ENCODE measurements at regions not wholly inside any gene's neighbourhood (a gene's known extent, or its start where the extent isn't known, plus 50 kb on each side); places are given as distances from the start of the nearest gene placed in this dataset.

DNA sequence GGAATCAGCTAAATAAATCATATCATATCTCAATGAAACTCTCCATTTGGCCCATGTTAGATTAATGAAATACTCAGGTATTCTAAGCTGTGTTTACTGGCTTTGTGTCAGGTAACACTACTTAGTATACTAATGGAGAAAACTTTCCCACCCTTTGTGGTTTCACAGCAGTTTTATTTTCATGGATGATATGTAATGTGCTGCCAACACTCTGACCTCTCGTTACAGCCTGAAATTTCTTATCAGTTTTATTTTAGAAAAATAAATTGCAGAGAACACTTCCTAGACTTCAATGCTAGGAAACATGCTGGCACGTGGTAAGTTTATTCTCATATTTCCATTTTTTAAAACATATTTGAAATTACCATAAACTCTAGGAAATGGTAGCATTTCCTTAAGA is 758.9 kb downstream of the LIG4 start:
- Histone ChIP-seq H3K9ac (ENCODE audit: low read length) (no peak overlapping the region), H3K27ac (ENCODE audit: low read length) (no peak overlapping the region)
- TF ChIP-seq MXI1 (conservative IDR thresholded peaks at IDR 0.05; ENCODE audit: poor library complexity, severe bottlenecking) (no peak), SMC3 (conservative IDR thresholded peaks at IDR 0.05; ENCODE audit: poor library complexity) (no peak), POLR2AphosphoS5 (IDR thresholded peaks at IDR 0.05) (no peak), RAD21 (conservative IDR thresholded peaks at IDR 0.05) (no peak), EP300 (conservative IDR thresholded peaks at IDR 0.05; ENCODE audit: poor library complexity, severe bottlenecking) (no peak), EZH2 (IDR thresholded peaks at IDR 0.05; ENCODE audit: borderline replicate concordance, insufficient read depth, low read length, poor library complexity, severe bottlenecking) (no peak)
- TF ChIP-seq, protein P1, sequence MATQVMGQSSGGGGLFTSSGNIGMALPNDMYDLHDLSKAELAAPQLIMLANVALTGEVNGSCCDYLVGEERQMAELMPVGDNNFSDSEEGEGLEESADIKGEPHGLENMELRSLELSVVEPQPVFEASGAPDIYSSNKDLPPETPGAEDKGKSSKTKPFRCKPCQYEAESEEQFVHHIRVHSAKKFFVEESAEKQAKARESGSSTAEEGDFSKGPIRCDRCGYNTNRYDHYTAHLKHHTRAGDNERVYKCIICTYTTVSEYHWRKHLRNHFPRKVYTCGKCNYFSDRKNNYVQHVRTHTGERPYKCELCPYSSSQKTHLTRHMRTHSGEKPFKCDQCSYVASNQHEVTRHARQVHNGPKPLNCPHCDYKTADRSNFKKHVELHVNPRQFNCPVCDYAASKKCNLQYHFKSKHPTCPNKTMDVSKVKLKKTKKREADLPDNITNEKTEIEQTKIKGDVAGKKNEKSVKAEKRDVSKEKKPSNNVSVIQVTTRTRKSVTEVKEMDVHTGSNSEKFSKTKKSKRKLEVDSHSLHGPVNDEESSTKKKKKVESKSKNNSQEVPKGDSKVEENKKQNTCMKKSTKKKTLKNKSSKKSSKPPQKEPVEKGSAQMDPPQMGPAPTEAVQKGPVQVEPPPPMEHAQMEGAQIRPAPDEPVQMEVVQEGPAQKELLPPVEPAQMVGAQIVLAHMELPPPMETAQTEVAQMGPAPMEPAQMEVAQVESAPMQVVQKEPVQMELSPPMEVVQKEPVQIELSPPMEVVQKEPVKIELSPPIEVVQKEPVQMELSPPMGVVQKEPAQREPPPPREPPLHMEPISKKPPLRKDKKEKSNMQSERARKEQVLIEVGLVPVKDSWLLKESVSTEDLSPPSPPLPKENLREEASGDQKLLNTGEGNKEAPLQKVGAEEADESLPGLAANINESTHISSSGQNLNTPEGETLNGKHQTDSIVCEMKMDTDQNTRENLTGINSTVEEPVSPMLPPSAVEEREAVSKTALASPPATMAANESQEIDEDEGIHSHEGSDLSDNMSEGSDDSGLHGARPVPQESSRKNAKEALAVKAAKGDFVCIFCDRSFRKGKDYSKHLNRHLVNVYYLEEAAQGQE (IDR thresholded peaks at IDR 0.05; ENCODE audit: borderline replicate concordance), result no peak

DNA sequence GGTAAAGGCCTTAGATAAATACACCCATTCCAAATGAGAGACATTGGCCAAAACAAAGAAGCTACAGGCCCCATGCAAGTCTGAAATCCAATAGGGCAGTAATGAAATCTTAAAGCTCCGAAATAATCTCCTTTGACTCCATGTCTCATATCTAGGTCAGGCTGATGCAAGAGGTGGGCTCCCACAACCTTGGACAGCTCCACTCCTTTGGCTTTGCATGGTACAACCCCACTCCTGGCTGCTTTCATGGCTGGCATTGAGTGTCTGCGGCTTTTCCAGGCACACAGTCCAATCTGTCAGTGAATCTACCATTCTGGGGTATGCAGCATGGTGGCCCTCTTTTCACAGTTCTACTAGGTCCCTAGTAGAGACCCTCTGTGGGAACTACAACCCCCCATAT is 762.5 kb downstream of the LIG4 start:
- no peak for TF ChIP-seq RAD21 (conservative IDR thresholded peaks at IDR 0.05)
- TF ChIP-seq SMC3 (conservative IDR thresholded peaks at IDR 0.05; ENCODE audit: poor library complexity), result no peak
- no peak for TF ChIP-seq TAF1 (IDR thresholded peaks at IDR 0.05; ENCODE audit: low read depth)
- no peak for TF ChIP-seq MXI1 (conservative IDR thresholded peaks at IDR 0.05; ENCODE audit: poor library complexity, severe bottlenecking)
- TF ChIP-seq, protein P1 (IDR thresholded peaks at IDR 0.05; ENCODE audit: borderline replicate concordance), result no peak
- TF ChIP-seq EZH2 (IDR thresholded peaks at IDR 0.05; ENCODE audit: borderline replicate concordance, insufficient read depth, low read length, poor library complexity, severe bottlenecking), result no peak
- TF ChIP-seq CTCF (IDR thresholded peaks at IDR 0.05; ENCODE audit: poor library complexity, severe bottlenecking), result no peak
- TF ChIP-seq POLR2AphosphoS5 (IDR thresholded peaks at IDR 0.05), result no peak
- TF ChIP-seq EP300 (conservative IDR thresholded peaks at IDR 0.05; ENCODE audit: poor library complexity, severe bottlenecking), result no peak
- Histone ChIP-seq H3K4me3 (ENCODE audit: low read length) (no peak overlapping the region), H3K36me3 (ENCODE audit: insufficient read depth, low read length) (no peaks in the 10 kb centered on the region), H3K79me2 (replicated peaks; ENCODE audit: insufficient read depth, low read length) (no peaks in the 10 kb centered on the region), H2AFZ (ENCODE audit: low read depth, low read length) (no peak overlapping the region), H3K27ac (ENCODE audit: low read length) (no peak overlapping the region), H3K9ac (ENCODE audit: low read length) (no peak overlapping the region), H3K4me2 (ENCODE audit: low read length) (no peak overlapping the region), H3K27me3 (ENCODE audit: insufficient read depth, low read depth, low read length) (no peaks in the 10 kb centered on the region), H3K9me2 (ENCODE audit: insufficient read depth, low read length) (no peaks in the 10 kb centered on the region), H4K20me1 (ENCODE audit: insufficient read depth) (no peaks in the 10 kb centered on the region), H3K9me3 (ENCODE audit: low read length) (peaks cover 4% of the 10 kb centered on the region), H3F3A (ENCODE audit: insufficient read depth, low read length, poor library complexity, severe bottlenecking) (no peaks in the 10 kb centered on the region)

More for the DNA sequence above, 758.9 kb downstream of the LIG4 start:
- Histone ChIP-seq H3F3A (ENCODE audit: insufficient read depth, low read length, poor library complexity, severe bottlenecking) (no peaks in the 10 kb centered on the region), H4K20me1 (ENCODE audit: insufficient read depth) (no peaks in the 10 kb centered on the region), H3K79me2 (replicated peaks; ENCODE audit: insufficient read depth, low read length) (no peaks in the 10 kb centered on the region), H3K36me3 (ENCODE audit: insufficient read depth, low read length) (no peaks in the 10 kb centered on the region), H3K9me3 (ENCODE audit: low read length) (peaks cover 4% of the 10 kb centered on the region), H2AFZ (ENCODE audit: low read depth, low read length) (no peak overlapping the region), H3K4me3 (ENCODE audit: low read length) (no peak overlapping the region), H3K27me3 (ENCODE audit: insufficient read depth, low read depth, low read length) (no peaks in the 10 kb centered on the region), H3K4me2 (ENCODE audit: low read length) (no peak overlapping the region), H3K9me2 (ENCODE audit: insufficient read depth, low read length) (no peaks in the 10 kb centered on the region)

Measured in neural cell (in vitro differentiated cells).